ENCODE measurements at regions not wholly inside any gene's neighbourhood (a gene's known extent, or its start where the extent isn't known, plus 50 kb on each side); places are given as distances from the start of the nearest gene placed in this dataset.
"Not testable (repeated sequence)": the region's sequence is repeated elsewhere in the genome, so short reads cannot be mapped to it uniquely, and the experiment has no call there.

- Mint-ChIP-seq H3K27ac (no peak overlapping the region), H3K4me1 (ENCODE audit: low read depth in 2 of 2) (peaks cover 5 to 6% of the 10 kb centered on the region in 2 donors), H3K4me3 (no peak overlapping the region), H3K9me3 (no peaks in the 10 kb centered on the region), H3K36me3 (no peaks in the 10 kb centered on the region), H3K27me3 (peaks cover 0 to 26% of the 10 kb centered on the region in 2 donors)
- DNase-seq (ENCODE audit: low spot score): no peak
- ATAC-seq: no peak
These were observed 241.7 kb upstream of the P2RY1 start for GRCh38 chr3:152593242-152593641.

DNA sequence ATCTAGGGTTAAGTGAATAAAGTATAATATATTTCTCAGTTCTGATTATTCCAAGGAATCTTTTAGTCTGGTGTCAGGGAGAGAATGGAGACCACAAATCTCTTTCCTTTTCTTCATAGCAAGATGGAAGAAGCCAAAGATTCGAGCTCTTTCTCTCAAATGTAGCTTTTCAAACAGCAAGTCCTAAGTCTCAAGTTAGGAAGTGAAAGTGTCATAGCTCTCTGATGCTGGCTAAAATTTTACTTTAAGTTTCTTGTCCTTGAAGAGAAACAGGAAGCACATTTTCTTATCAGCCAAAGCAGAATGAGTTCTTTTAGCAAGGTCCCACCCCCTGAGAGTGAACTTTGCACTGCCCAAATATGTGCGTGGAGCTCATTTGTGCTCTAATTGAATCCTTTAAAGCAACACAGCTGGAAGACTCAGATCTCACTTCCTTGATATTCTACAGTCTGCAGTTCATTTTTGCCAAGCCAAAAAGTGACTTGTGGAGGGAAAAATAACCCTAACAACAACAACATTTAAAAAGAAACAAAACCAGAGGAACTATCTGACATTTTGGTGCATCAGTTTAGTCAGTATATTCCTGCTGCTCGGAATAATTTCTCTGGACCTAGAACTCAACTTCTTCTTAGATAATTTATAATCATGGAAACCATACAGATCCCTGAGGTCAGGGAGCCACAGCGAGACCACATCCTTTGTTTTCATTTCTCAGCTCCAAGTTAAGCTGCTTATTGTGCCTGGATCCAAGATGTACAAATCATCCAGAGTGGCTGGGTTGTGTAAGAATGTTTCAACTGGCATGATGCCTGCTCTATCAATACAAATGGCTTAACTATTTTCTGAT lies 238.7 kb upstream of the P2RY1 start:
- Mint-ChIP-seq H3K4me1 (ENCODE audit: low read depth in 2 of 2) (peaks cover 5 to 6% of the 10 kb centered on the region in 2 donors), H3K36me3 (no peaks in the 10 kb centered on the region), H3K4me3 (no peak overlapping the region), H3K27ac (no peak overlapping the region), H3K27me3 (peaks cover 0 to 22% of the 10 kb centered on the region in 2 donors), H3K9me3 (no peaks in the 10 kb centered on the region)
- no peak for DNase-seq (ENCODE audit: low spot score)
- no peak for ATAC-seq

- not testable (repeated sequence) for H3K4me1 Mint-ChIP-seq (ENCODE audit: low read depth in 2 of 2); H3K27ac Mint-ChIP-seq; H3K4me3 Mint-ChIP-seq; ATAC-seq; H3K36me3 Mint-ChIP-seq; H3K9me3 Mint-ChIP-seq; DNase-seq (ENCODE audit: low spot score)
- peaks cover 0 to 22% of the 10 kb centered on the region in 2 donors for H3K27me3 Mint-ChIP-seq
These were observed 238.1 kb upstream of the P2RY1 start for GRCh38 chr3:152596832-152597231.

GRCh38 chr3:152606146-152606545 lies 228.8 kb upstream of the P2RY1 start:
- no peak for DNase-seq (ENCODE audit: low spot score)
- H3K4me3 Mint-ChIP-seq: no peak overlapping the region
- H3K27me3 Mint-ChIP-seq: peaks cover 2 to 7% of the 10 kb centered on the region in 2 donors
- H3K27ac Mint-ChIP-seq: no peak overlapping the region
- no peaks in the 10 kb centered on the region for H3K36me3 Mint-ChIP-seq
- no peaks in the 10 kb centered on the region for H3K4me1 Mint-ChIP-seq (ENCODE audit: low read depth in 2 of 2)
- peaks cover 3% of the 10 kb centered on the region for H3K9me3 Mint-ChIP-seq
- no peak for ATAC-seq

DNA sequence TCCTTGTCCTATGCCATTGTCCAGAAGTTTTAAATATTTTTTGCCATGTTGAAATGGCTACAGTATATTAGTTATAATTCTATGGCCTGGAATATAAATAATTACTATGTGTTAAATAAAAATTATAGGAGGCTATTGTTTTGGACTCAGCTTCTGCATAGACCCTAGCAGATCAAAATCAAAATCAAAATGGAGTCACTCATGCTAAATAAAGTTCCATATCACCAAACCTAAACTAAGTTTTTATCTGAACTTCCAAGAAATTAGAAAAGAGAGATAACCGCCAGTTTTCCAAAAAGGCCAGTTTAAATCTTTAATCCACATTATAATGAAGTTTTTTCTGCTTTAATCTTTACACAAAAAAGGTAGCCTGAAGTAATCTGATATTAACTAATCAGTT lies 227.8 kb upstream of the P2RY1 start:
- no peaks in the 10 kb centered on the region for H3K36me3 Mint-ChIP-seq
- DNase-seq (ENCODE audit: low spot score) (no peak), ATAC-seq (no peak)
- H3K9me3 Mint-ChIP-seq: peaks cover 3% of the 10 kb centered on the region
- no peak overlapping the region for H3K4me3 Mint-ChIP-seq
- H3K27me3 Mint-ChIP-seq: peaks cover 5 to 7% of the 10 kb centered on the region in 2 donors
- no peaks in the 10 kb centered on the region for H3K4me1 Mint-ChIP-seq (ENCODE audit: low read depth in 2 of 2)
- no peak overlapping the region for H3K27ac Mint-ChIP-seq

DNA sequence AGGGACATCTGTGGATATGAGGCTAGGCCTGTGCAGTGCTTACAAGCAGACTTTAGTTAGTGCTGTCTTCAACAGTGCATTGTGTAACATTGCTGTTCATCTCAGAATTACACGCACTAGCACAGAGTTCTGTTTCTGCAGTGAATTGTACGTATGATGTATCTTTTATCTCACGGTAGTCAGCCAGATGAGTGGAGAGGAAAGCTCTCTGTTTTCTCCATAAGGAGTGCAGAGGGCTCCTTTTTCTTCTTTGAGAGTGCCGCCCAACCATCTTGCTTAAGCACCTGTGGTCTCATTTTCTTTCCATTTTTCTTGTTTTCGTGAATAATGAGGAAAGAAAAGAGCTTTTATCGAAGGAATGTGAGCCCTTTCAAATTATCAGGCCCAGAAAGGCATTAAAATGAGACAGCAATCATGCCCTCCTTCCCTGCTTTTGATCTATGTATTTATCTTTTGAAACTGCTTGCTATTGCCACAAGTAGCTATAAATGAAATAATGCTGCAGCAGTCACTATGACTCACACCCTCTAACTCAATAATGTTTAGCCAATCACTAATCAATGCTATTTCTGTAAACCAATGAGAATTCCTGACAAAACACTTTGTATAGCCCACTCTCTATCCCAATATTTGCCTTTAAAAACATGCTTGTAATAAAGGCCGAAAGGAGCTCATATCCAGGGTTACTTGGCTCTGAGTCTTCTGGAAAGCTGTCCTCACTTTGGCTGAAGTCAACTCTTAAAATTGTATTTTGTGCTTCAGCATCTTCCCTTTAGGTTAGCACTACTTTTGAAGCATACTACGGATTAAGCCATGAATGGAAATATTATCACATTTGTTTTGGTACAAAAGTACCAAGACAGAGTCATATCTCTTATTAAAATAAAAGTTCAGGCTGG lies 226.0 kb upstream of the P2RY1 start:
- no peak overlapping the region for H3K4me3 Mint-ChIP-seq
- H3K36me3 Mint-ChIP-seq: no peaks in the 10 kb centered on the region
- H3K27me3 Mint-ChIP-seq: peaks cover 5 to 7% of the 10 kb centered on the region in 2 donors
- DNase-seq (ENCODE audit: low spot score) (no peak), ATAC-seq (no peak)
- no peaks in the 10 kb centered on the region for H3K4me1 Mint-ChIP-seq (ENCODE audit: low read depth in 2 of 2)
- H3K9me3 Mint-ChIP-seq: no peaks in the 10 kb centered on the region
- H3K27ac Mint-ChIP-seq: no peak overlapping the region

DNA sequence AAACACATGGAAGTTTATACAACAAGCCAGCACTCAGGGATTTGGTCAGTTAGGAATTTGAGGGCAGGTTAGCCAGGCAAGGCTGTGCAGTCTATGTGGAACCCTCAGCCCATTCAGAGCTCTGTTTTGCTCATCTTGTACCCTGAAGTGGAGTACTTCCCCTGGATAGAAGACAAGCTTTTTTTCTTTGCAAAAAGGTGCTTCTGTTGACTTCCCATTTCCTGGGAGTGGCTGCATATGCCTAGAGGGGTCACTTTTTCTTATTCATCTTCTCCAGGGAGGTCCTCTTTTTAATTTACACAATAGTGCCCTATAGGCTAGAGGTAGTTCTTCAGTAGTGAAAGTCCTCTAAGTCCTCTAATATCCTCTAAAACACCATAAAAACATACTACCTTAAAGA lies 225.0 kb upstream of the P2RY1 start:
- no peak for ATAC-seq
- Mint-ChIP-seq H3K4me1 (ENCODE audit: low read depth in 2 of 2) (no peaks in the 10 kb centered on the region), H3K27me3 (peaks cover 2 to 3% of the 10 kb centered on the region in 2 donors)

DNA sequence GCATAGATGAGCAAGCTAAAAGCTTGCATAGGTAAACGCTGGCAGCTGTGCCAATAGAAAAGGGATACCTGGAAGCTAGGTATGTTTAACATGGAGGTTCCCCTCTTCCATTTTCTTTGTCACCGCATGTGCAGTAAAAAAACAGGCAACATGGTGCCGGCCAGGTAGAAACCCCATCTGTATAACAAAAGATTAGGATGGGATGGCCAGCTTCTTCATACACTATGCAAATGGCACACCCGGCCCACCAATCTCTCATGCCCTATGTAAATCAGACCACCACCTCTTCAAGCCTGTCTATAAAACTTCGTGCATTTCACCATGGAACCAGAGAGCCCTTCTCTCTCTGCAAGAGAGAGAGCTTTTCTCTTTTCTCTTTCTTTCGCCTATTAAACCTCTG lies 224.3 kb upstream of the P2RY1 start:
- no peak for ATAC-seq
- Mint-ChIP-seq H3K36me3 (no peaks in the 10 kb centered on the region), H3K4me3 (no peak overlapping the region), H3K4me1 (ENCODE audit: low read depth in 2 of 2) (no peaks in the 10 kb centered on the region), H3K9me3 (no peaks in the 10 kb centered on the region), H3K27ac (no peak overlapping the region), H3K27me3 (peaks cover 0 to 3% of the 10 kb centered on the region in 2 donors)
- no peak for DNase-seq (ENCODE audit: low spot score)

More for the DNA sequence above, 225.0 kb upstream of the P2RY1 start:
- Mint-ChIP-seq H3K36me3 (no peaks in the 10 kb centered on the region), H3K27ac (no peak overlapping the region), H3K4me3 (no peak overlapping the region), H3K9me3 (no peaks in the 10 kb centered on the region)
- no peak for DNase-seq (ENCODE audit: low spot score)

DNA sequence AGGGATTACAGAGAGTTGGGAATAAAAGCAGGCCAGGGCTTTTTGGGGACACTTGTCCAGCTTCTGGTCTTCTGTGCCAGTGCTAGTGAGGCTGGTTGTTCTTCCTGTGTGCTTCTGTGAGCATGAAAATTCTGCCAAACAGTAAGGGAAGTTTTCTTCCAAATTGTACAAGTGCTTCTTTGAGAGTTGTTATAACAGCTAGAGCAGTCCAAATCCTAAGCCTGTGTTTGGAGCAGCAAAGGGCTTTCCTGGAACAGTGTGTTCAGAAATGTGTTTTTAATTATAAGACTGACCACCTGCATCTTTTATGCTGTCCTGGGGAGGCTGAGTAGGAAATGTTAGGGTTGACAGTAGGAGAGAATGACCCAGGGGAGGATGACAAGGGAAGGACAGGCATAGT lies 223.0 kb upstream of the P2RY1 start:
- Mint-ChIP-seq H3K27me3 (peaks cover 0 to 3% of the 10 kb centered on the region in 2 donors), H3K36me3 (no peaks in the 10 kb centered on the region), H3K4me1 (ENCODE audit: low read depth in 2 of 2) (no peaks in the 10 kb centered on the region), H3K9me3 (no peaks in the 10 kb centered on the region), H3K27ac (no peak overlapping the region), H3K4me3 (no peak overlapping the region)
- DNase-seq (ENCODE audit: low spot score): no peak
- no peak for ATAC-seq

DNA sequence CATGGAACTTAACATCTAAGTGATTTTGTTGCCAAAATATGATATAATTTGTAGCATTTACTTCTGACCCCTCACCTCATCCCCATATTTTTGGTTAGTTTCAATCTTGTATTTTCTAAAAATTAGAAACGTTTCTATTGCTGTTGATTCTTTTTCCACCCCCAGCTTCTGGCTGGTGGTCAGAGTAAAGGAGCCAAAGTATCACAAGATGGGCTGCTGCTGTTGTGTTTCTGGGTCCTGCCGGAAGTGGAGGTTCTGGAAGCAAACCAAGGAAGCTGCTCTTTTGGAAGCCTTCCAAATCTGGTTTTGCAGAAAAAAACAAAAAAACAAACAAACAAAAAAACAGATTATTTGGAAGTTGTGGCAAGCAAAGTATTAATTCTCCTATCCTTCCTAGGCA lies 221.1 kb upstream of the P2RY1 start:
- H3K36me3 Mint-ChIP-seq: no peaks in the 10 kb centered on the region
- H3K27me3 Mint-ChIP-seq: peaks cover 0 to 3% of the 10 kb centered on the region in 2 donors
- DNase-seq (ENCODE audit: low spot score): no peak
- H3K27ac Mint-ChIP-seq: no peak overlapping the region
- no peaks in the 10 kb centered on the region for H3K9me3 Mint-ChIP-seq
- no peak for ATAC-seq
- H3K4me1 Mint-ChIP-seq (ENCODE audit: low read depth in 2 of 2): no peaks in the 10 kb centered on the region
- no peak overlapping the region for H3K4me3 Mint-ChIP-seq

- no peaks in the 10 kb centered on the region for H3K4me1 Mint-ChIP-seq (ENCODE audit: low read depth in 2 of 2)
- H3K36me3 Mint-ChIP-seq: no peaks in the 10 kb centered on the region
- no peak overlapping the region for H3K4me3 Mint-ChIP-seq
- peaks cover 0 to 3% of the 10 kb centered on the region in 2 donors for H3K27me3 Mint-ChIP-seq
- peaks cover 2% of the 10 kb centered on the region for H3K9me3 Mint-ChIP-seq
- ATAC-seq: no peak
- DNase-seq (ENCODE audit: low spot score): no peak
- H3K27ac Mint-ChIP-seq: no peak overlapping the region
These were observed 219.2 kb upstream of the P2RY1 start for GRCh38 chr3:152615681-152616080.

DNA sequence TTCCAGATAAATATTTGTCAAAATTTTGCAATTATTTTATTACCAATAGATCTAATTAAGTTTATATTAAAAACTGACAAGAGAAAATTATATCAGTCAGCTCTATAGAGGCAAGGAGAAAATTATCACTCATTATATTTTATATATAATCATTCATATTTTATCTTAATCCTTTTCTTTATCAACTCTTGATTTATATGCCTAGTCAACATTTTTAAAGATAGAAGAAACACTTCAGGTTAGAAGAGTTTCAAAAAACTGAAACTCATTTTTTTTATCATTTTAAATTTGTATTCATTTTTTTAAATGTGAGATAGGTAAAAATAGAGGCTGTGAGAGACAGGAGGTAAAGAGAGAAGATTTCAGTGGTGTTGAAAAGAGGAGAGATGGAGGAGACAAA lies 217.3 kb upstream of the P2RY1 start:
- H3K27me3 Mint-ChIP-seq: peaks cover 4 to 10% of the 10 kb centered on the region in 2 donors
- ATAC-seq (no peak), DNase-seq (ENCODE audit: low spot score) (no peak)
- H3K4me1 Mint-ChIP-seq (ENCODE audit: low read depth in 2 of 2): no peaks in the 10 kb centered on the region
- peaks cover 2% of the 10 kb centered on the region for H3K9me3 Mint-ChIP-seq
- H3K4me3 Mint-ChIP-seq: no peak overlapping the region
- no peak overlapping the region for H3K27ac Mint-ChIP-seq
- no peaks in the 10 kb centered on the region for H3K36me3 Mint-ChIP-seq

GRCh38 chr3:152618529-152618928 lies 216.4 kb upstream of the P2RY1 start:
- peaks cover 6 to 14% of the 10 kb centered on the region in 2 donors for H3K27me3 Mint-ChIP-seq
- no peaks in the 10 kb centered on the region for H3K36me3 Mint-ChIP-seq
- H3K27ac Mint-ChIP-seq: no peak overlapping the region
- DNase-seq (ENCODE audit: low spot score): no peak
- ATAC-seq: no peak
- no peak overlapping the region for H3K4me3 Mint-ChIP-seq
- H3K4me1 Mint-ChIP-seq (ENCODE audit: low read depth in 2 of 2): no peaks in the 10 kb centered on the region
- H3K9me3 Mint-ChIP-seq: peaks cover 2% of the 10 kb centered on the region

DNA sequence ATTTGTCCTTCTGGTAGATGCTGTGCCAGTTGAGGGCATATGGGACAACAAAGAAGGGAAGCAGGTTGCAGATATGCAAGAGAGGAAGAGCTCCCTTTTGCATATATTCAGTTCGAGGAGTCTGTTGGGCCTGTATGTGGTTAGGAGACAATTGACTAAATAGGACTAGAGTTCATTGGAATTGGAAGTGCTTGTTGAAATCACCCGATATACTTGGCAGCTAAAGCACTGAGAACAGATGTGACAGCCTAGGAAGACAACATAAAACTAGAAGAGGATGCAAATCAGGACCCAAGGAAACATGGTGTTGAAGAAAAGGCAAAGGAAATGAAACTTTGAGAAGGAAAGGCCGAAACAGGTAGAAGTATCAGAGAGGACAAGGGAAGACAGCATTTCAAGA lies 215.2 kb upstream of the P2RY1 start:
- no peaks in the 10 kb centered on the region for H3K4me1 Mint-ChIP-seq (ENCODE audit: low read depth in 2 of 2)
- H3K36me3 Mint-ChIP-seq: no peaks in the 10 kb centered on the region
- peaks cover 6 to 14% of the 10 kb centered on the region in 2 donors for H3K27me3 Mint-ChIP-seq
- H3K27ac Mint-ChIP-seq: no peak overlapping the region
- H3K4me3 Mint-ChIP-seq: no peak overlapping the region
- DNase-seq (ENCODE audit: low spot score): no peak
- H3K9me3 Mint-ChIP-seq: peaks cover 2% of the 10 kb centered on the region
- no peak for ATAC-seq
